ENCODE measurements at regions not wholly inside any gene's neighbourhood (a gene's known extent, or its start where the extent isn't known, plus 50 kb on each side); places are given as distances from the start of the nearest gene placed in this dataset.

GRCh38 chr3:99505646-99506269 is 132.6 kb upstream of the COL8A1 start:
- DNase-seq (peak; percentile 59), ATAC-seq (ENCODE audit: poor library complexity) (peak; percentile 78)
- intact Hi-C loops (cut with DNase I), result no loop called here

- DNase-seq (no peak), ATAC-seq (ENCODE audit: poor library complexity) (no peak)
- intact Hi-C loops (cut with DNase I), result no loop called here
Measured at GRCh38 chr3:99505200-99505599, 133.2 kb upstream of the COL8A1 start.

GRCh38 chr3:99504258-99504657 is 134.1 kb upstream of the COL8A1 start:
- intact Hi-C loops (cut with DNase I), result loop anchor here (5.0 kb wide), 1 partner anchor 248 kb away; no protein-coding TSS in a partner anchor
- ATAC-seq (ENCODE audit: poor library complexity) (peak; percentile 9), DNase-seq (no peak)

GRCh38 chr3:99503350-99503749 is 135.0 kb upstream of the COL8A1 start:
- no peak for DNase-seq
- intact Hi-C loops (cut with DNase I), result loop anchor here (5.0 kb wide), 1 partner anchor 249 kb away; no protein-coding TSS in a partner anchor
- ATAC-seq (ENCODE audit: poor library complexity), result peak; percentile 35

GRCh38 chr3:99502871-99503270 is 135.5 kb upstream of the COL8A1 start:
- DNase-seq (no peak), ATAC-seq (ENCODE audit: poor library complexity) (no peak)
- intact Hi-C loops (cut with DNase I), result loop anchor here (5.0 kb wide), 1 partner anchor 249 kb away; no protein-coding TSS in a partner anchor

- ATAC-seq (ENCODE audit: poor library complexity) (peak; percentile 61), DNase-seq (no peak)
- intact Hi-C loops (cut with DNase I), result loop anchor here (5.0 kb wide), 1 partner anchor 252 kb away; no protein-coding TSS in a partner anchor
Measured at GRCh38 chr3:99500485-99500884, 137.9 kb upstream of the COL8A1 start.

- peak; percentile 82 for ATAC-seq (ENCODE audit: poor library complexity)
- intact Hi-C loops (cut with DNase I), result loop anchor here (5.0 kb wide), 3 partner anchors 33 to 253 kb away; no protein-coding TSS in a partner anchor
- DNase-seq, result no peak
Measured at GRCh38 chr3:99499235-99500158, 138.9 kb upstream of the COL8A1 start.

GRCh38 chr3:99498550-99499234 is 139.7 kb upstream of the COL8A1 start:
- ATAC-seq (ENCODE audit: poor library complexity), result peak; percentile 38
- intact Hi-C loops (cut with DNase I), result loop anchor here (5.0 kb wide), 2 partner anchors 34 to 189 kb away; no protein-coding TSS in a partner anchor
- no peak for DNase-seq

GRCh38 chr3:99487894-99488293 is 150.5 kb upstream of the COL8A1 start:
- intact Hi-C loops (cut with DNase I), result no loop called here
- DNase-seq (no peak), ATAC-seq (ENCODE audit: poor library complexity) (no peak)

GRCh38 chr3:99485286-99485685 is 153.1 kb upstream of the COL8A1 start:
- no peak for ATAC-seq (ENCODE audit: poor library complexity)
- intact Hi-C loops (cut with DNase I), result no loop called here
- no peak for DNase-seq

- intact Hi-C loops (cut with DNase I), result no loop called here
- DNase-seq (no peak), ATAC-seq (ENCODE audit: poor library complexity) (no peak)
Measured at GRCh38 chr3:99484871-99485270, 153.5 kb upstream of the COL8A1 start.

- intact Hi-C loops (cut with DNase I), result no loop called here
Measured at GRCh38 chr3:99483841-99484240, 154.6 kb upstream of the COL8A1 start.

GRCh38 chr3:99482191-99482590 is 156.2 kb upstream of the COL8A1 start:
- DNase-seq (no peak), ATAC-seq (ENCODE audit: poor library complexity) (no peak)
- intact Hi-C loops (cut with DNase I), result no loop called here

More at GRCh38 chr3:99483841-99484240, 154.6 kb upstream of the COL8A1 start:
- ATAC-seq (ENCODE audit: poor library complexity) (no peak), DNase-seq (no peak)

- intact Hi-C loops (cut with DNase I), result no loop called here
- DNase-seq, result no peak
- no peak for ATAC-seq (ENCODE audit: poor library complexity)
Measured at GRCh38 chr3:99481561-99481960, 156.8 kb upstream of the COL8A1 start.

GRCh38 chr3:99479768-99480167 is 158.6 kb upstream of the COL8A1 start:
- ATAC-seq (ENCODE audit: poor library complexity) (no peak), DNase-seq (no peak)
- intact Hi-C loops (cut with DNase I), result no loop called here

- no peak for DNase-seq
- intact Hi-C loops (cut with DNase I), result no loop called here
- no peak for ATAC-seq (ENCODE audit: poor library complexity)
Measured at GRCh38 chr3:99477650-99478049, 160.7 kb upstream of the COL8A1 start.

GRCh38 chr3:99475229-99475628 is 163.2 kb upstream of the COL8A1 start:
- ATAC-seq (ENCODE audit: poor library complexity), result no peak
- intact Hi-C loops (cut with DNase I), result no loop called here

GRCh38 chr3:99474776-99475175 is 163.6 kb upstream of the COL8A1 start:
- DNase-seq, result no peak
- intact Hi-C loops (cut with DNase I), result no loop called here
- ATAC-seq (ENCODE audit: poor library complexity), result no peak

More at GRCh38 chr3:99475229-99475628, 163.2 kb upstream of the COL8A1 start:
- no peak for DNase-seq

- DNase-seq (no peak), ATAC-seq (ENCODE audit: poor library complexity) (no peak)
- intact Hi-C loops (cut with DNase I), result no loop called here
Measured at GRCh38 chr3:99473321-99473751, 165.1 kb upstream of the COL8A1 start.
